Calu3 (cell line): ENCODE measurements at regions not wholly inside any gene's neighbourhood (a gene's known extent, or its start where the extent isn't known, plus 50 kb on each side); places are given as distances from the start of the nearest gene placed in this dataset.

ENCODE experiments used
- BruUV-seq: library from RNA; stranded (reverse); fragments of 400-500 nt; replicated peaks from 2 replicates; lab custom pipeline; 2021; lab: Mats Ljungman, UMichigan
- CTCF ChIA-PET: fragments of 300-600 bp; sonication (Branson Sonifier 250); formaldehyde crosslinking; loops from one replicate; lab custom pipeline; 2022; ENCODE audit warnings: antibody characterized with exemption; lab: Charles Lee
- DNase-seq: peaks from one replicate; pipeline ENCODE4 v3.0.0; 2022
- H3K27ac Mint-ChIP-seq: one replicate; pipeline ENCODE4 v1.8.0; 2022; ENCODE audit warnings: mixed read lengths; ENCODE audit not compliant: unreplicated experiment
- H3K27me3 Mint-ChIP-seq: one replicate; pipeline ENCODE4 v1.8.0; 2022; ENCODE audit warnings: mixed read lengths; ENCODE audit not compliant: unreplicated experiment
- H3K36me3 Mint-ChIP-seq: one replicate; pipeline ENCODE4 v1.8.0; 2022; ENCODE audit warnings: mild to moderate bottlenecking, moderate library complexity, mixed read lengths; ENCODE audit not compliant: insufficient read depth, unreplicated experiment
- H3K4me1 Mint-ChIP-seq: one replicate; pipeline ENCODE4 v1.8.0; 2022; ENCODE audit warnings: mild to moderate bottlenecking, low read depth, mixed read lengths; ENCODE audit not compliant: unreplicated experiment
- H3K4me3 Mint-ChIP-seq: one replicate; pipeline ENCODE4 v1.8.0; 2022; ENCODE audit warnings: mild to moderate bottlenecking, low read depth, moderate library complexity, mixed read lengths; ENCODE audit not compliant: unreplicated experiment
- H3K9me3 Mint-ChIP-seq: one replicate; pipeline ENCODE4 v1.8.0; 2022; ENCODE audit warnings: low read depth, mixed read lengths; ENCODE audit not compliant: unreplicated experiment
- CTCF ChIP-seq: fragments of 200-600 bp; IDR thresholded peaks from one replicate; pipeline ENCODE4 v1.8.0; 2022; ENCODE audit warnings: antibody characterized with exemption; ENCODE audit not compliant: unreplicated experiment
- intact Hi-C: fragments of 100-400 bp; cut with micrococcal nuclease; formaldehyde crosslinking; loops from one replicate; pipeline ENCODE4 v1.10.0; 2022; ENCODE audit not compliant: unreplicated experiment

GRCh38 chr3:159859424-159859823 lies 129.2 kb upstream of the IL12A start:
- H3K4me3 Mint-ChIP-seq = no peak overlapping the region
- BruUV-seq = no TSS peak
- CTCF ChIA-PET = no interaction called here
- H3K27ac Mint-ChIP-seq = no peak overlapping the region
- no peaks in the 10 kb centered on the region for H3K9me3 Mint-ChIP-seq
- peaks cover 5% of the 10 kb centered on the region for H3K4me1 Mint-ChIP-seq
- TF ChIP-seq CTCF = no peak
- H3K27me3 Mint-ChIP-seq = no peaks in the 10 kb centered on the region
- no peak for DNase-seq
- H3K36me3 Mint-ChIP-seq = no peaks in the 10 kb centered on the region
- intact Hi-C loops = no loop called here

- H3K27ac Mint-ChIP-seq = no peak overlapping the region
- DNase-seq = no peak
- peaks cover under 1% of the 10 kb centered on the region for H3K4me1 Mint-ChIP-seq
- H3K36me3 Mint-ChIP-seq = no peaks in the 10 kb centered on the region
- no peak overlapping the region for H3K4me3 Mint-ChIP-seq
- no peaks in the 10 kb centered on the region for H3K9me3 Mint-ChIP-seq
- no peaks in the 10 kb centered on the region for H3K27me3 Mint-ChIP-seq
- no TSS peak for BruUV-seq
- CTCF ChIA-PET = no interaction called here
- no peak for TF ChIP-seq CTCF
- intact Hi-C loops = no loop called here
These were observed 128.8 kb upstream of the IL12A start for GRCh38 chr3:159859836-159860235.

- H3K27me3 Mint-ChIP-seq = no peaks in the 10 kb centered on the region
- intact Hi-C loops = no loop called here
- H3K9me3 Mint-ChIP-seq = no peaks in the 10 kb centered on the region
- BruUV-seq = no TSS peak
- CTCF ChIA-PET = interaction anchor here (0.6 kb wide), 1 partner anchor 102 kb away, joined by 4 read pairs; no protein-coding TSS in a partner anchor
- H3K27ac Mint-ChIP-seq = no peak overlapping the region
- TF ChIP-seq CTCF = no peak
- DNase-seq = no peak
- peaks cover 7% of the 10 kb centered on the region for H3K4me1 Mint-ChIP-seq
- no peak overlapping the region for H3K4me3 Mint-ChIP-seq
- no peaks in the 10 kb centered on the region for H3K36me3 Mint-ChIP-seq
These were observed 128.1 kb upstream of the IL12A start for GRCh38 chr3:159860269-159861116.

GRCh38 chr3:159861369-159861987 lies 127.2 kb upstream of the IL12A start:
- H3K27ac Mint-ChIP-seq = no peak overlapping the region

More at GRCh38 chr3:159861369-159861987, 127.2 kb upstream of the IL12A start:
- no peaks in the 10 kb centered on the region for H3K36me3 Mint-ChIP-seq
- H3K4me3 Mint-ChIP-seq = no peak overlapping the region
- CTCF ChIA-PET = no interaction called here
- BruUV-seq = no TSS peak
- H3K27me3 Mint-ChIP-seq = no peaks in the 10 kb centered on the region
- H3K9me3 Mint-ChIP-seq = no peaks in the 10 kb centered on the region
- no peak for DNase-seq
- TF ChIP-seq CTCF = no peak
- peaks cover 8% of the 10 kb centered on the region for H3K4me1 Mint-ChIP-seq
- intact Hi-C loops = no loop called here
